ENCODE measurements at regions not wholly inside any gene's neighbourhood (a gene's known extent, or its start where the extent isn't known, plus 50 kb on each side); places are given as distances from the start of the nearest gene placed in this dataset.

GRCh38 chr3:110193074-110193473, 855.7 kb upstream of the DPPA4 start:
- POLR2A ChIA-PET = no interaction called here
- Histone ChIP-seq H3K4me1 (ENCODE audit: control insufficient read depth, insufficient read depth, low read length) (no peaks in the 10 kb centered on the region), H3K79me2 (ENCODE audit: control insufficient read depth, insufficient read depth, low read length) (no peaks in the 10 kb centered on the region), H3K9me3 (replicated peaks; ENCODE audit: control insufficient read depth, insufficient read depth, low read length) (no peaks in the 10 kb centered on the region), H3K27ac (ENCODE audit: control insufficient read depth, insufficient read depth) (no peak overlapping the region), H4K20me1 (ENCODE audit: control insufficient read depth, insufficient read depth) (no peaks in the 10 kb centered on the region), H3K9ac (ENCODE audit: control insufficient read depth, insufficient read depth, low read length) (no peak overlapping the region), H3K27me3 (replicated peaks in 1 of 2; ENCODE audit: control insufficient read depth in 2 of 2, insufficient read depth in 2 of 2, low read length in 1 of 2) (no peaks in the 10 kb centered on the region), H2AFZ (ENCODE audit: control insufficient read depth, low read depth, low read length) (no peak overlapping the region), H3K36me3 (ENCODE audit: control insufficient read depth in 2 of 2, insufficient read depth in 2 of 2, low read length in 1 of 2) (no peaks in the 10 kb centered on the region), H3K4me2 (ENCODE audit: control insufficient read depth, insufficient read depth) (no peak overlapping the region), H3K4me3 (no peak overlapping the region)
- no peak for FAIRE-seq
- CTCF ChIA-PET = no interaction called here
- no peak for ATAC-seq
- BruUV-seq (replicated peaks) = no TSS peak
- SMC1A ChIA-PET (ENCODE audit: uncharacterized antibody, unreplicated experiment) = no interaction called here
- intact Hi-C loops (cut with micrococcal nuclease; ENCODE audit: unreplicated experiment) = no loop called here
- TF ChIP-seq IRF5 (IDR thresholded peaks at IDR 0.05; ENCODE audit: borderline replicate concordance) (no peak), BCL3 (IDR thresholded peaks at IDR 0.05; ENCODE audit: borderline replicate concordance, insufficient read depth, low read depth, low read length, poor library complexity, severe bottlenecking) (no peak), NFIC (IDR thresholded peaks at IDR 0.05; ENCODE audit: low read depth, low read length) (no peak), ZZZ3 (IDR thresholded peaks at IDR 0.05; ENCODE audit: control insufficient read depth, insufficient read length, low read depth) (no peak), TCF7 (IDR thresholded peaks at IDR 0.05; ENCODE audit: borderline replicate concordance) (no peak), SUZ12 (IDR thresholded peaks at IDR 0.05; ENCODE audit: unreplicated experiment) (no peak), ZNF207 (IDR thresholded peaks at IDR 0.05; ENCODE audit: borderline replicate concordance) (no peak), GATAD2B (conservative IDR thresholded peaks at IDR 0.05; ENCODE audit: low read depth) (no peak), POU2F2 (IDR thresholded peaks at IDR 0.05; ENCODE audit: borderline replicate concordance, low read depth, low read length) (no peak), STAT3 (IDR thresholded peaks at IDR 0.05; ENCODE audit: low read depth, low read length) (no peak), TCF3 (IDR thresholded peaks at IDR 0.05; ENCODE audit: borderline replicate concordance, insufficient read depth, low read depth, low read length) (no peak), SUPT20H (IDR thresholded peaks at IDR 0.05; ENCODE audit: borderline replicate concordance, control insufficient read depth, low read depth, low read length) (no peak), CHD4 (IDR thresholded peaks at IDR 0.05) (no peak), CHD2 (IDR thresholded peaks at IDR 0.05; ENCODE audit: borderline replicate concordance, low read depth, low read length) (no peak)
- in situ Hi-C loops (cut with MboI) = no loop called here
- RAD21 ChIA-PET (ENCODE audit: unreplicated experiment) = no interaction called here
- DNase-seq (ENCODE audit: low read depth, low spot score) = no peak
- WGBS (ENCODE audit: insufficient coverage, insufficient replicate concordance, low lambda C conversion rate, missing lambda C conversion rate) = 48% methylated on average over 2 of the region's 2 CpGs

All from GM12878 (cell line).